Anterior cingulate cortex (tissue), 58 donors: ENCODE measurements at regions not wholly inside any gene's neighbourhood (a gene's known extent, or its start where the extent isn't known, plus 50 kb on each side); places are given as distances from the start of the nearest gene placed in this dataset.
"Not testable (repeated sequence)": the region's sequence is repeated elsewhere in the genome, so short reads cannot be mapped to it uniquely, and the experiment has no call there.

Source experiments
- DNase-seq, 58 donors: peaks; one replicate each; lab custom pipeline; 2025; lab: John Stamatoyannopoulos, UW

DNA sequence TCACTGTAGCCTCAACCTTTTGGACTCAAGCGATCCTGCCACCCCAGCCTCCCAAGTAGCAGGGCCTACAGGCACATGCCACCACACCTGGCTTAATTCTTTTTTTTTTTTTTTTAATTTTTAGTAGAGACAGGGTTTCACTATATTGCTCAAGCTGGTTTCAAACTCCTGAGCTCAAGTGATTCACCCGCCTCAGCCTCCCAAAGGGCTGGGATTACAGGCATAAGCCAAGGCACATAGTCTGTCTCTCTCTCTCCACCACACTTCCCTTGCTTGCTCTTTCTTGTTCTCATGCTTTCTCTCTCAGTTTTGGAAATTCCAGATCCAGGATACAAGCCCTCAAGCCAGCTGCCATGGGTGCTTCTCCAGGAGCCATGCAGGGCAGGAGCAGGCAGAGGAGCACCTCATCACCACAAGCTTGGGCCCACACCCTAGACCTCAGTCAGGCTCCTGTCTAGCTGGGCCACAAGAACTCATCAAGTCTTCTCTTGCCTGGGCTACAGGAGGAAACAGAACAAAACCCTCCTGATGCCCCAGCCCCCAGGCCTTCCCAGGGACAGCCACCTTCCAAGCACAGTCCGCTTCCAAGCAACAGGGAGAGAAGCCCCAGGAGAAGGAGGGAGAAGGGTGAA is 145.3 kb upstream of the LPP start:
- DNase-seq = no peak

DNA sequence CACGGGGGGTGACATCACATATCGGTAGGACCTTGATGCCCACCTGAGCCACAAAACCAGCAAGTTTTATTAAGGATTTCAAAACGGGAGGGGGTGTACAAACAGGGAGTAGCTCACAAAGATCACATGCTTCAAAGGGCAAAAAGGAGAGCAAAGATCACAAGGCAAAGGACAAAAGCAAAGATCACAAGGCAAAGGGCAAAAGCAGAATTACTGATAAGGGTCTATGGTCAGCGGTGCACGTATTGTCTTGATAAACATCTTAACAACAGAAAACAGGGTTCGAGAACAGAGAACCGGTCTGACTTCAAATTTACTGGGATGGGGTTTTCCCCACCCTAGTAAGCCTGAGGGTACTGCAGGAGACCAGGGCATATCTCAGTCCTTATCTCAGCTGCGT is 143.5 kb upstream of the LPP start:
- DNase-seq = no peak

- DNase-seq = no peak
Observed at GRCh38 chr3:188019727-188020126, 134.2 kb upstream of the LPP start.

GRCh38 chr3:188021041-188021440 is 132.9 kb upstream of the LPP start:
- no peak for DNase-seq

DNA sequence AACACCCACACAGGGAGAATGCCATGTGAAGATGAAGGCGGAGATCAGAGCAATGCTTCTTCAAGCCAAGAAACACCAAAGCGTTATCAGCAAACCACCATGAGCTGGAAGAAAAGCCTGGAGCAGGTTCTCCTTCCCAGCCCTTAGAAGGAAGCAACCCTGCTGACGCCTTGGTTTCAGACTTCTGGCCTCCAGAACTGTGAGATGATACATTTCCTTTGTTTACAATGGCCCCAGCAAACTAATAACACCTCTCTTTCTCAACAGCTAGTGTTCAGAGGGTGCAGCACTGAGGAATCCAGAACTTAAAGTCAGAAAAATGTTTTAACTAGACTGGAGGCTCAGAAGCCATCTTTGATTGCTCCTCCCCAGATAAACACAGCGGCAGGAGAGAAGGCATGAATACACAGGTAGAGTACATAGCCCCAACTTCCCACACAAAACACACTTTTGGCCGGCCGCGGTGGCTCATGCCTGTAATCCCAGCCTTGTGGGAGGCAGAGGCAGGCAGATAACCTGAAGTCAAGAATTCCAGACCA is 132.4 kb upstream of the LPP start:
- DNase-seq = no peak

DNA sequence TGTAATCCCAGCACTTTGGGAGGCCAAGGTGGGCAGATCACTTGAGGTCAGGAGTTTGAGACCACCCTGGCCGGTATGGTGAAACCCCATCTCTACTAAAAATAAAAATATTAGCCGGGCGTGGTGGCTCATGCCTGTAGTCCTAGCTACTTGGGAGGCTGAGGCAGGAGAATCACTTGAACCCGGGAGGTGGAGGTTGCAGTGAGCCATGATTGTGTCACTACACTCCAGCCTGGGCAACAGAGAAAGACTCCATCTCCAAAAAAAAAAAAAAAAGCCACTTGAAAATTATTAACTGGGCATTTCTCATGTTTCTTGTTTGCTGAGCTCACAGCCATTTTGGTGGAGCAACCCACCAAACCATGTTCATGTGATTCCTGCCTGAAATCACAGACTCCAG is 131.1 kb upstream of the LPP start:
- not testable (repeated sequence) for DNase-seq

DNA sequence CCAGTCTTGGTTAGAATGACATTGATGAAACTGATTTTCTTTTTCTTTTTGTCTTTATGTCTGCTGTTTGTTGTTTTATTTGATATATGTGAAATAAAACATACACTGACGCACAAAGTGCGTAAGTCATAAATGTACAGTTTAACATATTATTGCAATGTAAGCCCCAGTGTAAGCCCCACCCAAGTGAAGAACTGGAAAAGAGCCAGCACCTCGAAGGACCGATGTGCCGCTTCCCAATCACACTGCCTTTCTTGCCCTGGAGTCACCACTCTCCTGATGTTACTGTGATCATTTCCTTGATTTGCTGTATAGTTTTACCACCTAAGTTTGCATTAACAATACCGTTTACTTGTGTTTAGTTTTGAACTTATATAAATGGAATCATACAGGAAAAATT is 128.4 kb upstream of the LPP start:
- DNase-seq = no peak

DNA sequence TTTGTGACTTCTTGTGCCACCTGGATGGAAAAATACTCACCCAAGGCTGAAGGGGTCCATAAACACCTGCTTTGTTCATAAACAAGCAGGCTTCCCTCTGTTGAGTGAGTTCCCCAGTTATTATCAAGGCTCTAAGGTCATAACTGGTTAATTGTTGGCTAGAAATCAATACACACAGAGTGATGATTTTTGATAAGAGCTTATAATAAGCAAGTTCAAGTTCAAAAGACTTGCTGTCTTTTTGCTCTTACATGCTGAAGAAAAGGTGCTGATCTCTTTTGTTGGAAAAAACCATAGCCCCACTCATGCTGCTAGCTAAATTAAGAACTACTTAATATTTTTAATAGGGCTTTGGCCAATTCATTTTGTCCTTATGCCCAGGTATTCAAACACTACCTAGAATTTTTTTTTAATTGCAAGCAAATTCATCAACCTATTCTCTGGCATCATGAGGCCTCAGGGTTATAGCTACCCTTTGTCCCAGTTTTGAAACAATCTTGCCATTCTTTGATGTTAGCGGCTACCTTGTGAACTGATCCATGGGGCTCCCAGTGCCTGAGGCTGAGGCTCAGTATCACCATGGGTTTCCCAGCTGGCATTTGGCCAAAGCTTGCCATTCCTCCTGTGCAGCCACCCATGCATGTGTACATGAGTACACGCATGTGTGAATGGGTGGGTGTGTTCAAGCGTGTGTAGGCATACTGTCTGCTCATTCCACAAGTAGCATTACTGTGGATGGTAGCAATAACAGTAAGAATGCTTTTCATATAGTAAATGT is 127.6 kb upstream of the LPP start:
- DNase-seq = no peak

DNA sequence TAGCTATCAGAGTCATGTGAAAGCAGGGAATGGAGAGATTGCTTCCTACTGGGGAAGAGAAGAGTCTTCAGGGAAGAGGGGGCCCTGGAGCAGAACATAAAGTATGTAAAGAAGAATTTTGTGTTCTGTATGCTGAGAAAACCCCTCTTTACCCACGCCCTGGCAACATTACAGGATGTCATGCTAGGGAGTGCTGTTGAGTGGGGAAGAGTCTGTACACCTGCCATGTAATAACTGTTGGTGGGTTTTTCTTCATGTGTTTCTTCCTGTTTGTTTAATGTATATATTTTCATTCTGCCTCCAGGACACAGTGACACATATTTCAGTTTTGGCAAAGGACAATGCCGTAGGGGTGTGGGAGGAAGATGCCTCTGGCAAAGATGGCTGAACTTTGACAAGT is 122.8 kb upstream of the LPP start:
- DNase-seq = no peak

DNA sequence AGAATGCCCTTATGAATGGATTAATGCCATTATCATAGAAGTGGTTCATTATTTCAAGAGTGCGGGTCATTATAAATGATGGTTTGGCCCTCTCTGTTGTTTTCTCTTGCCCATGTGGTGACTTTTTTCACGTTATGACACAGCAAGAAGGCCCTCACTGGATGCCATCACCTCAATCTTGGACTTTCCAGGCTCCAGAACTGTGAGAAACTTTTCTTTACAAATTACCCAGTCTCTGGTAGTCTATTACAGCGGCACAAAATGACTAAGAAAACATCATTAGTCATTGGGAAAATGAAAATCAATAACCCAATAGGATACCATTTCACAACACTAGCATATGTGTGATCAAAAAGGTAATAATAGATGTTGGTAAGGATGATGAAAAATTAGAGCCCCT is 119.0 kb upstream of the LPP start:
- DNase-seq = no peak

DNA sequence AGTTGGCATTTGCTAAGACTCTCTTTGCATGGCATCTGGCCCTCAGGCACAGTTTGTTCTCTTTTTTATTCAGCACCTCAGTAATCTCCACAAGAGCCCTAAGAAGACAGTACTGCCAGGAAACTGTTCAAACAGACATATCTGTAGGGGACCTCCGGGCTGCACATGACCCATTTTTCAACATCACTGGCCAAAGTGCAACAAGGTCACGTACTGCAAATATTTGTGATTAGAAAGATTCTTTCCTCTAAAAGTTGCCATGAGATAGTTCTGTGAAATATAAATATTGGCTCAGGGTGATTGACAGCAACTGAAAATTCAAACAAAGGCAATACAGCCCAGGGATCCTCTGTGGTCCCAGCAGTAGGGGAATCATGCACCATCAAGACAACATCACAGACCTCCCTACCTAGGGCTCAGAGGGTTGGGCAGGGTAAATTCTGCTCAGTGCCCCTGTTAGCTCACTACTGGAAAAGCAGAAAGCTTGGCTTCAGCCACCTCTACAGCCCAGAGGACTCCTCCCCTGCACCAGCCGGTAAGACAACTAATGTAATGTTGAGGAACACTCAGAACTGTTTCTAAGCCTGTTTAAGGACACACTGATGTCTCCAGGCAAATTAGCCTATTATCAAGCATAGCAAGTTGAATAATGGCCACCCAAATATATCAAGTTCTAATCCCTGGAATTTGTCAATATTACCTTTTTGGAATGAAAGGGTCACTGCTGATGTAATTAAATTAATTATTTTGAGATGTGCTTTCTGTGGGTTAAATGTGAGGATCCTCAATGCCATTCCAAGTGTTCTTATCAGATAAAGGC is 117.4 kb upstream of the LPP start:
- no peak for DNase-seq

DNA sequence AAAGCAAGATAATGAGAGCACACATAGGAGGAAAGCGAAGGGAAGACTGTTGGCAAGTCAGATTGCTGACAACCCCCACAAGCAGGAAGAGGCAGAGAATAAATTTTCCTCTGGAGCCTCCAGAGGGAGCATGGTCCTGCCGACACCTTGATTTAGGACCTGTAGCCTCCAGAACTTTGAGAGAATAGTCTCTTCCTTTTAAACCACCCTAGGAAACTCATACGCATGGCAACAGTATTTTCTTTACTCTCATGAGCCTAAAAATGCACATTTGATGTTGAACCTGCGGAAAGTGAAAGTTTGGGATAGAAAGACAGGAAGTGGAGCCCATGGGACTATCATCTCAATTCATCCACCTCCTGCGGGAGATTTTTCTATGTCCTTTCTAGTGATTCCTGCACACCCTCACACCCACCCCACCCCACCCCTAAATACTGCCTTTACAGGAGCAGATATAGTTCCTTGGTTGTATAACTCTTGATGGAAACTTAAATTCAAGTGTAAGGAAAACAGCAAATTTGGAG is 116.7 kb upstream of the LPP start:
- no peak for DNase-seq

GRCh38 chr3:188037965-188038581 is 115.9 kb upstream of the LPP start:
- DNase-seq = no peak

GRCh38 chr3:188041193-188041592 is 112.8 kb upstream of the LPP start:
- DNase-seq = no peak

GRCh38 chr3:188041895-188042294 is 112.1 kb upstream of the LPP start:
- DNase-seq = no peak

DNA sequence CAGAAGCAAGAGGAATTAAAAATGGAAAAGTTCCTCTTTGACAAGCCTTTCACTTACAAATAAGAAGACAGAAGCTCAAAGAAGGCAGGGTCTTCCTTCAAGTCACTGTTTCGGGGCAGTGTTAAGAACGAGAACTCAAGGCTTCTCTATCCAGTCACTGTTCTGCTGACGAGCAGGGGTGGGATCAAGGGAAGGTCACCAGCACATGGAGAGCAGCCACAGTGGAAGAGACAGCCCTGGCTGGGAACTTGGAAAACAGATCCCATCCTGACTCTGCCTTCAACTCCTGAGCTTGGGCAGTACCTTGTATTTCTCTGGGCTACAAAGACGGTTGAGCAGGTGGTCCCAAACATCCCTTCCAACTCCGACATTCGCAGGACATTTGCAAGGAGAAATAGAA is 111.5 kb upstream of the LPP start:
- DNase-seq = no peak

GRCh38 chr3:188043891-188044290 is 110.1 kb upstream of the LPP start:
- DNase-seq = no peak

GRCh38 chr3:188046561-188047211 is 107.3 kb upstream of the LPP start:
- DNase-seq = no peak

GRCh38 chr3:188047536-188047935 is 106.4 kb upstream of the LPP start:
- DNase-seq = no peak
